ENCODE measurements at regions not wholly inside any gene's neighbourhood (a gene's known extent, or its start where the extent isn't known, plus 50 kb on each side); places are given as distances from the start of the nearest gene placed in this dataset.

DNA sequence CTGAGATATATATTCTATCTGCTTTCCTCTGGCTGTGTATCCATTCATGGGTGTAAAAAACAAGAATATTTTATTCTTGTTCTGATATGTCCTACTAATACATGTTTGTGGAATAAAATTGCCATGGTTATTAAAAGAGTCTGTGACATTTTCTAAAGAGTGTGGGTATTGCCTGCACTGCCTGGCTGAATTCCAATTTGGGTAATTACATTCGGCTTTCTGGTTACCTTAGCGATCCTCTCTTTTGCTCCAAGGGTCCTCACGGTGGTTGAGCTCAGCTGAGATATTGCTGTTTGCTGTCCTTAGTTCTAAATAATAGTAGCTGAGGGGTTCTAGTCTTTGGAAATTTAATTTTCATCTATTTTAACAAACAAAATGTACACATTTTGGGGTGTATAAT lies 301.4 kb upstream of the DNAJC19 start:
- TF ChIP-seq, protein P1, sequence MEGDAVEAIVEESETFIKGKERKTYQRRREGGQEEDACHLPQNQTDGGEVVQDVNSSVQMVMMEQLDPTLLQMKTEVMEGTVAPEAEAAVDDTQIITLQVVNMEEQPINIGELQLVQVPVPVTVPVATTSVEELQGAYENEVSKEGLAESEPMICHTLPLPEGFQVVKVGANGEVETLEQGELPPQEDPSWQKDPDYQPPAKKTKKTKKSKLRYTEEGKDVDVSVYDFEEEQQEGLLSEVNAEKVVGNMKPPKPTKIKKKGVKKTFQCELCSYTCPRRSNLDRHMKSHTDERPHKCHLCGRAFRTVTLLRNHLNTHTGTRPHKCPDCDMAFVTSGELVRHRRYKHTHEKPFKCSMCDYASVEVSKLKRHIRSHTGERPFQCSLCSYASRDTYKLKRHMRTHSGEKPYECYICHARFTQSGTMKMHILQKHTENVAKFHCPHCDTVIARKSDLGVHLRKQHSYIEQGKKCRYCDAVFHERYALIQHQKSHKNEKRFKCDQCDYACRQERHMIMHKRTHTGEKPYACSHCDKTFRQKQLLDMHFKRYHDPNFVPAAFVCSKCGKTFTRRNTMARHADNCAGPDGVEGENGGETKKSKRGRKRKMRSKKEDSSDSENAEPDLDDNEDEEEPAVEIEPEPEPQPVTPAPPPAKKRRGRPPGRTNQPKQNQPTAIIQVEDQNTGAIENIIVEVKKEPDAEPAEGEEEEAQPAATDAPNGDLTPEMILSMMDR (IDR thresholded peaks at IDR 0.05; ENCODE audit: insufficient read depth, low read length, poor library complexity, severe bottlenecking), result no peak
- TF ChIP-seq EZH2phosphoT487 (conservative IDR thresholded peaks at IDR 0.05; ENCODE audit: low read length), result no peak

All from SU-DHL-6 (cell line).